WI38 (cell line): ENCODE measurements at regions not wholly inside any gene's neighbourhood (a gene's known extent, or its start where the extent isn't known, plus 50 kb on each side); places are given as distances from the start of the nearest gene placed in this dataset.

Source experiments
- H3K4me3 ChIP-seq: 2 replicates; pipeline ENCODE4 v1.5.1; 2011; ENCODE audit warnings: low read depth, mild to moderate bottlenecking, control low read depth, low read length
- CTCF ChIP-seq: IDR thresholded peaks from 2 replicates; pipeline ENCODE4 v1.5.1; 2012; ENCODE audit warnings: low read depth, mild to moderate bottlenecking, control low read depth, low read length

GRCh38 chr11:30109774-30110173, 92.9 kb upstream of the KCNA4 start:
- no peak overlapping the region for H3K4me3 ChIP-seq
- no peak for TF ChIP-seq CTCF

GRCh38 chr11:30110691-30111090, 93.9 kb upstream of the KCNA4 start:
- no peak overlapping the region for H3K4me3 ChIP-seq
- no peak for TF ChIP-seq CTCF

GRCh38 chr11:30111786-30112185, 95.0 kb upstream of the KCNA4 start:
- H3K4me3 ChIP-seq, result no peak overlapping the region
- TF ChIP-seq CTCF, result no peak

- TF ChIP-seq CTCF, result no peak
- no peak overlapping the region for H3K4me3 ChIP-seq
Measured at GRCh38 chr11:30113326-30113898, 96.6 kb upstream of the KCNA4 start.

- H3K4me3 ChIP-seq, result no peak overlapping the region
- no peak for TF ChIP-seq CTCF
Measured at GRCh38 chr11:30116512-30116911, 99.7 kb upstream of the KCNA4 start.

- no peak for TF ChIP-seq CTCF
- no peak overlapping the region for H3K4me3 ChIP-seq
Measured at GRCh38 chr11:30120045-30120589, 103.3 kb upstream of the KCNA4 start.

GRCh38 chr11:30125456-30125855, 105.4 kb upstream of the FSHB start:
- TF ChIP-seq CTCF, result no peak
- no peak overlapping the region for H3K4me3 ChIP-seq
